ENCODE measurements at regions not wholly inside any gene's neighbourhood (a gene's known extent, or its start where the extent isn't known, plus 50 kb on each side); places are given as distances from the start of the nearest gene placed in this dataset.

DNA sequence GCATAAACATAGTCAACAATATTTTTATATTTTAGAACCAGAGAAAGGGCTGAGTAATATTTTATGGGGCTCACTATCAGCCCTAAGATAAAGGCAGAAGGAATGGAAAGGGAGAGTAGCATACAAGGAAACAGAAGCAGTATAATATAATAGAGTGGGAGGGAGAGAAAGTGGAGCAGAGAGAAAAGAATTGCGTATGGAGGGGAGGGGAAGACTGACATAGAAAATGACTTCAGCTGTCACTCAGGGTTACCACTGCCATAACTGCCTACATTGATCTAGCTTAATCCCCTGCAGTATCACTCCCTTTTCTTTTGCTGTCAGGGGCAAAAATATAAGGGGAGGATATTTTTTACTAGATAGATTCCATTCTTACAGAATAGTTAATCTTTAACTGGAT lies 1133.5 kb upstream of the MAP3K7 start:
- TF ChIP-seq, protein P1, sequence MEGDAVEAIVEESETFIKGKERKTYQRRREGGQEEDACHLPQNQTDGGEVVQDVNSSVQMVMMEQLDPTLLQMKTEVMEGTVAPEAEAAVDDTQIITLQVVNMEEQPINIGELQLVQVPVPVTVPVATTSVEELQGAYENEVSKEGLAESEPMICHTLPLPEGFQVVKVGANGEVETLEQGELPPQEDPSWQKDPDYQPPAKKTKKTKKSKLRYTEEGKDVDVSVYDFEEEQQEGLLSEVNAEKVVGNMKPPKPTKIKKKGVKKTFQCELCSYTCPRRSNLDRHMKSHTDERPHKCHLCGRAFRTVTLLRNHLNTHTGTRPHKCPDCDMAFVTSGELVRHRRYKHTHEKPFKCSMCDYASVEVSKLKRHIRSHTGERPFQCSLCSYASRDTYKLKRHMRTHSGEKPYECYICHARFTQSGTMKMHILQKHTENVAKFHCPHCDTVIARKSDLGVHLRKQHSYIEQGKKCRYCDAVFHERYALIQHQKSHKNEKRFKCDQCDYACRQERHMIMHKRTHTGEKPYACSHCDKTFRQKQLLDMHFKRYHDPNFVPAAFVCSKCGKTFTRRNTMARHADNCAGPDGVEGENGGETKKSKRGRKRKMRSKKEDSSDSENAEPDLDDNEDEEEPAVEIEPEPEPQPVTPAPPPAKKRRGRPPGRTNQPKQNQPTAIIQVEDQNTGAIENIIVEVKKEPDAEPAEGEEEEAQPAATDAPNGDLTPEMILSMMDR (IDR thresholded peaks at IDR 0.05; ENCODE audit: low read depth, low read length, missing input control), result no peak
- TF ChIP-seq RXRA (IDR thresholded peaks at IDR 0.05) (no peak), TAF1 (conservative IDR thresholded peaks at IDR 0.05) (no peak), YY1 (IDR thresholded peaks at IDR 0.05) (no peak), SP1 (IDR thresholded peaks at IDR 0.05) (no peak)
- TF ChIP-seq, protein P2, sequence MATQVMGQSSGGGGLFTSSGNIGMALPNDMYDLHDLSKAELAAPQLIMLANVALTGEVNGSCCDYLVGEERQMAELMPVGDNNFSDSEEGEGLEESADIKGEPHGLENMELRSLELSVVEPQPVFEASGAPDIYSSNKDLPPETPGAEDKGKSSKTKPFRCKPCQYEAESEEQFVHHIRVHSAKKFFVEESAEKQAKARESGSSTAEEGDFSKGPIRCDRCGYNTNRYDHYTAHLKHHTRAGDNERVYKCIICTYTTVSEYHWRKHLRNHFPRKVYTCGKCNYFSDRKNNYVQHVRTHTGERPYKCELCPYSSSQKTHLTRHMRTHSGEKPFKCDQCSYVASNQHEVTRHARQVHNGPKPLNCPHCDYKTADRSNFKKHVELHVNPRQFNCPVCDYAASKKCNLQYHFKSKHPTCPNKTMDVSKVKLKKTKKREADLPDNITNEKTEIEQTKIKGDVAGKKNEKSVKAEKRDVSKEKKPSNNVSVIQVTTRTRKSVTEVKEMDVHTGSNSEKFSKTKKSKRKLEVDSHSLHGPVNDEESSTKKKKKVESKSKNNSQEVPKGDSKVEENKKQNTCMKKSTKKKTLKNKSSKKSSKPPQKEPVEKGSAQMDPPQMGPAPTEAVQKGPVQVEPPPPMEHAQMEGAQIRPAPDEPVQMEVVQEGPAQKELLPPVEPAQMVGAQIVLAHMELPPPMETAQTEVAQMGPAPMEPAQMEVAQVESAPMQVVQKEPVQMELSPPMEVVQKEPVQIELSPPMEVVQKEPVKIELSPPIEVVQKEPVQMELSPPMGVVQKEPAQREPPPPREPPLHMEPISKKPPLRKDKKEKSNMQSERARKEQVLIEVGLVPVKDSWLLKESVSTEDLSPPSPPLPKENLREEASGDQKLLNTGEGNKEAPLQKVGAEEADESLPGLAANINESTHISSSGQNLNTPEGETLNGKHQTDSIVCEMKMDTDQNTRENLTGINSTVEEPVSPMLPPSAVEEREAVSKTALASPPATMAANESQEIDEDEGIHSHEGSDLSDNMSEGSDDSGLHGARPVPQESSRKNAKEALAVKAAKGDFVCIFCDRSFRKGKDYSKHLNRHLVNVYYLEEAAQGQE (IDR thresholded peaks at IDR 0.05), result no peak

Data from liver (tissue), 3 donors.